ENCODE measurements at regions not wholly inside any gene's neighbourhood (a gene's known extent, or its start where the extent isn't known, plus 50 kb on each side); places are given as distances from the start of the nearest gene placed in this dataset.
"Not testable (repeated sequence)": the region's sequence is repeated elsewhere in the genome, so short reads cannot be mapped to it uniquely, and the experiment has no call there.

- no peak for DNase-seq
Observed at GRCh38 chr2:187198136-187198535, 249.9 kb downstream of the CALCRL start.

- DNase-seq: no peak
Observed at GRCh38 chr2:187194049-187194448, 254.0 kb downstream of the CALCRL start.

- DNase-seq: peak; percentile 48
Observed at GRCh38 chr2:187188783-187189631, 259.0 kb downstream of the CALCRL start.

GRCh38 chr2:187187519-187187918 lies 260.5 kb downstream of the CALCRL start:
- no peak for DNase-seq

DNA sequence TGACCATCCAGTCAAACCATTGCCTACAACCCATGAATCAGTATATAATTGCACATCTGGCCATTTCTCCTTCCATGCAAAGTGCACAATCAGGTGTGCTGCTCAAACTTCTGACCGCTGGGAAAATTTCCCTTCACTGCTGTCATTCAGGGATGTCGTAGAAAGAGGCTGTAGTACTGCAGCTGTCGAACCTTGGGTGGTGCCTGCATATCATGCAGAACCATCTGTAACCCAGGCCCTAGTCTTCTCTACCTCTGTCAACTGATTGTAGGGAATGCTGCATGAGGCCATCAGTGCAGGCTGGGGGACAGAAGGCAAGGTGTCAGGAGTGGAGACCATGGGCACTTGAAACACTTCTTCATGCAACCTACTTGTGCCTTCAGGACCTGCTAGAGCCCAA lies 267.5 kb downstream of the CALCRL start:
- DNase-seq: no peak

- DNase-seq: not testable (repeated sequence)
Observed at GRCh38 chr2:187178876-187179275, 269.2 kb downstream of the CALCRL start.

DNA sequence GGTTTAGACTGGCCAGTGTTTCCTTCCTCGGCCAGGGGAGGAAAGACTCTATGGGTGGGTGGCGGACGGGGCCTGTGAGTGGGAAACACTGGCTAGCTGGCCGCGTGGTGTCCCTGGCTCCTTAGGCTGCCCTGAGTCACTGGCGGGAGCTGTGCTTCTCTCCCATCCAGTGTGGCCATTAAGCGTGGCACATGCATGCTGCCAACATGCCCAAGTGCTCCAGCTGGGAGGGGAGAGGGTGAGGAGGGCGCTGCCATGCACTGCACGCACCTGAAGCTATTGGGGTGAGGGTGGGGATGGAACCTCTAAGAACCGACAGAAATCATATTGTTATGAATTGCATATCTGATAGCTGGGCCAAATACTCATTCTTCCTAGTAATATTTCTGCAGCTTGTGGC lies 270.8 kb downstream of the CALCRL start:
- no peak for DNase-seq

- no peak for DNase-seq
Observed at GRCh38 chr2:187174582-187174981, 273.5 kb downstream of the CALCRL start.

GRCh38 chr2:187171318-187171717 lies 276.7 kb downstream of the CALCRL start:
- DNase-seq: no peak

DNA sequence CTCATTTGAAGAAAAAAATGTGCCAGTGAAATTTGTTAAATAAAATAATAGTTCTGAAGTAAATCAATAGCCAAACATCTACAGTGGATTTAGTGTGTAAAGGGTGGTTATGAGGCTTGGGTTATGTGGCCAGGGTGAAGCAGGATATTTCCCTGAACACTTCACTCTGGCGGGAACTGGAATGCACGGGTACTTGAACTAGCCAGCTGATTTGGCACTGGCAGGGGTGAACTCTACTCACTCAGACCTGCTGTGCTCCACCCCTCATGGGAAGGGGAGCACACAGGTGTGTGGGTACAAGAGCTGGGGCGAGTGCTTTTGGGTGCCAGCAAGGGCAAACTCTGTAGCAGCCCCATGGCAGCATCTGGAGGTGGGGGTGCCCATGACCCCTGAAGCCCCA lies 278.2 kb downstream of the CALCRL start:
- no peak for DNase-seq

DNA sequence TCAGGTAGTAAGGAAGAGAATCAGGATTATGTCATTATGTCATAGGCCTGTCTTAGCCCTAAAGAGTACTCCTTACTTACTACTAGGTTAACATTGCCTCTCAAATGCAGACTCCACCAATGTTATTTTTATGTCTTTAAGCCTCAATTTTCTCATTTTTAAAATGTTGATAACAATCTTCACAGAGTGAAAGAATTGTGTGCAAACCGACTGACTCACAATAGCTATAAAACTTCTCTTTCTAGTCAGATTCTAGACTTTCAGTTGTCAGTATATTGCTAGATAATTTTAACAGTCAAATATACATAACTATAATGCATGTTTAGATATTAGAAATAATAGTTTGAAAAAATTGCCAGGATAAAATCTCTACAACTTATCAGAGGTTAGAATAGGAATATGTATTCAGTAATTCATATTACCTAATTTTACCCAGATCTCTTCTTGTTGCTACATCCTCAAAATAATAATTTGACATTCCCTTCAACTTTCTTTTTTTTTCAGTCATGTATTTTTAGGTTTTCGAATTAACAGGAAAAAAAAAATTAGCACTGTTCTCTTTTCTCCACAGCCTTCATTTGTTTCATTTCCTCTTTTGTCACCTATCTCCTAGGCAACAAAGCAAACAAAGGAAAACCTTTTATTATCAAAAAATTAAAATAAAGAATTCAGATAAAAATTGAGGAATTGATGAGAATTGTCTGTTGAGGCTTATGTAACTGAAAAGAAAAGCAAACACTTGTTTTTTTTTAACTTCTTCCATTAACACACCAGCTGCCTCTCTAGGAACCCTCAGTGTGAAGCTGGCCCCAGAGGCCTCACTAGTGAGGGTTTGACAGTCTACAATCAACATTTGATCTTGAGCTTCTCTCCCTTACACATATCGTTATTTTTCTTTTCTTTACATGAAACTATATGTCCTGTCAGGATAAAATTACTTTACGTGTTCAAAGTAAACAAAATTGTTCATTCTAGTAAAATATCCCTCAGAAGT lies 279.0 kb downstream of the CALCRL start:
- DNase-seq: no peak

DNA sequence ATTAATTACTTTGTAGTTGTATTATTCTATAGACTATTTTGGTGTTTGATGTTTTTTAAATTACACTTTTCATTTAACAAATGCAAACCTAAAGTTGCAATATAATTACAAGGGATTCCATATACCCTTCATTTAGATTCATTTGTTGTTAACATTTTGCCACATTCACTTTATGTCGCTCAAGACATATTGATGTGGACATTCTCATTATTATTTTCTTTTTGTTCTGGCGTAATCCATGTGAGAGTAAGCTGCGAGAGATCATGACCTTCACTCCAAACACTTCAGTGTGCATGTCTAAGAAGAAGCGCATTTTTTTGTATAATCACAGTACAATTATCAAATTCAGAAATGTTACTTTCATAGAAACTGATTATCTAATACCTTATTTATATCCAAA lies 280.6 kb downstream of the CALCRL start:
- DNase-seq: no peak

- DNase-seq: no peak
Observed at GRCh38 chr2:187165936-187166610, 282.0 kb downstream of the CALCRL start.

DNA sequence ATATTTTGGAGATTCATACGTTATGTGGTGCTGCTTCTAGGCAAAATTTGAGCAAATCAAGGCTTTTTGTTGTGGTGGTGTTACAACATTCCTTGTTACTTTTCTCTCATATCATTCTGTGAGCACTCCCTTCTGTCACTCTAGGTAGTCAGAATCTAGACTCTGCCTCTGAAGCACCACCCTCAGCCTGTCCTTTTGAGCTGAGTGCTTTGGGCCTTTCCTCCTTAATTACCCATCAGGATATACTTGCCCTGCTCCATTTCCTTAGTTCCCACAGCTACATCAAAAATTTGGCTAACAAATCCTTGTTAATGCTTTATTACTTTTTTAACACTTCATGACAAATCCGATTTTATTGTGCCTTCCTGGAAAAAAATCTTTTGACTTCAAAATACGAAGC lies 289.6 kb downstream of the CALCRL start:
- no peak for DNase-seq

GRCh38 chr2:187157046-187157445 lies 291.0 kb downstream of the CALCRL start:
- no peak for DNase-seq

DNA sequence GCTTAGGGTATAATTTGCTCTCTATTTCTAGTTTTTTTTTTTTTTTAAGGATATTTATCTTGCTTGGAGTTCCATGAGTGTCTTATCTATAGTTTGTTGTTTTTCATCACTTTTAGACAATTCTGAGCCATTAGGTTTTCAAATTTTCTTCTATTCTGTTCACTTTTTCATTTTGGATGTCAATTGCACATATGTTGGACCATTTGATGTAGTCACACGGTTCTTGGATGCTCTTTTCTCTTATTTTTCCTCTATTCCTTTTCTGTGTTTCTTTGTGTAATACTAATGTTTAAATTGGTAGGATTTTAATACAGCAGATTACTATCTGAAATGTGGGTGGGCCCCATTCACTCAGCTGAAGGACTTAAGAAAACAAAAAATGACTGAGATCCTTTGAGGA lies 292.6 kb downstream of the CALCRL start:
- DNase-seq: no peak

DNA sequence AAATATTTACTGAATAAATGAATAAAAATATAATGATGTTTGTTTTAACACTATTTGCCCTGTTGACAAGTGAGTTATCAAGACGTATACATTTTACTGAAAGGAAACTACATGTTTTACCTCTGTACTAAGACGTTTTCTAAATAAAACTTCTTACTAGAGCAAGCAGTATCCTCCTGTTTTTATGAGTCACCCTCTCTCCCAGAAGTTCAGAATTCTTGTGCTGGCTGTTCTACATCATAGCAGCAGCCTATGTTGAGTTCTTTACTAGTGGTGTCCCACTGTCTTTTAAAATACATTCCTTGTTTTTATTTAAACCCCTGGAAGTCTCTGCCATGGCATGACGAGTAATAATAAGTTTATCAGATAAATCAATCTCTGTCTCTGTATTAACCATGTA lies 297.4 kb downstream of the CALCRL start:
- no peak for DNase-seq

DNA sequence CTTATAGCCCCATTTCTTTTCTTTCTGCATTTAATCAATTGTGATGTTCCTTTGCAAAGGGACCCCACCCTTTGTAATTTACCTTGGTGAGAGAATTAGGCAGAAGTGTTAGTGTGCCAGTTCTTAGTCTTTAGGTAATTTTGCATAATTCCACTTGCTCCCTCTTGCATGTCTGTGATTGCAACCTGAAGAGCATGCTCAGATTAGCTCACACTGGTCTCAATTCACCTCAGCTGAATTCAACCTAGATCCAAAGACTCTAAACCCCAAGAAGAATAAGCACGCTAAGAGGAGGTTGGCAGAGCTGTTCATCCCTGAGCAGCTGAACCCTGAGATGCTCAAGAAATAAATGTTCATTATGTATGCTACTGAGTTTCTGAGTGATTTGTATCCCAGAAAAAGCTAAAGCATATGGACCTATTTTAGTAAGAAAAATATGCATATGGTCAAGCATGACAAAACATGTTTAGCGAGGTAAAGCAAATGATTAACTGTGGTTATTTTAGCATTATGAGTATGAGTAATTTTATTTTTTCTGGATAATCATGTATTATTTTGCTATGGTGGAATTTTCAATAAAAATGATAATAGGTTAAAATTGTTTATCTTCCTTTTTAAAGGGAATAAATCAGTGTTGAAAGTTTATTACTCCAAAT lies 299.2 kb upstream of the ZSWIM2 start:
- DNase-seq: no peak

- DNase-seq: no peak
Observed at GRCh38 chr2:187143537-187143936, 294.6 kb upstream of the ZSWIM2 start.

GRCh38 chr2:187139469-187139868 lies 290.5 kb upstream of the ZSWIM2 start:
- DNase-seq: no peak

DNA sequence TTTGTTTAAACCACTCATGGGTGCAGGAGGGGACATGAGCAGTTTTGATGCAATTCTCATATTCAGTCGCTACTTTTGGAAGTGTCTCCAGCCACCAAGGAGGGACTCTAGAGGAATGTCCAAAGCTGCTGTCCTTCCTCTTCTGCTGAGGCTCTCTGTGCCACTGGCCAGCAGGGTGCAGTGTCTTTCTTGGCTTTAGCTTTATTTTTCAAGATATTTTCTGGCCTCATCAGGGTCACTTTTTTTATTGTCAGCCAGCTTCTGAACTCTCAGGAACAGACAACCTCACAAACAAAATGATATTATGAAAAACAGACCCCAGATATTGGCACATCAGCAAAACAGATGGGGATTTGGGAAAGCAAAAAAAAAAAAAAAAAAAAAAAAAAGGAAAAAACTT lies 289.3 kb upstream of the ZSWIM2 start:
- no peak for DNase-seq

DNA sequence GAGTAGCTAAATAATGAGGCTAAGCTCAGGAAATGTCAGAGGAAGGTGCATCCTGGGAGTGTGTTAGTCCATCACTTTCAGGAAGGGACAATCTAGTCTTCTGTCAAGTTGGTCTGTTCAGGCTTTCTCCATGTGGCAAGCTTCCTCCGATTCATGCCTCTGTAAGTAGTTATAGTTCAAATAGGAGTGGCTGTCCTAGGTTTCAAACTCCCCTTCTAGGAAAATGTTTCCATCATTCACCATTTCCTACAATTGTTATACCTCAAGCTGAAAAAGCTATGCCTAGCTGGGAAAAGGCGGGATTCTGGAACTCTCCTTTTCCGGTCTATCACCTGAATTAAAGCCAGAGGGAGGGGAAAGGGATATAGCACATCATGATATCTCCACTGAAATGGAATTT lies 287.7 kb upstream of the ZSWIM2 start:
- DNase-seq: no peak

DNA sequence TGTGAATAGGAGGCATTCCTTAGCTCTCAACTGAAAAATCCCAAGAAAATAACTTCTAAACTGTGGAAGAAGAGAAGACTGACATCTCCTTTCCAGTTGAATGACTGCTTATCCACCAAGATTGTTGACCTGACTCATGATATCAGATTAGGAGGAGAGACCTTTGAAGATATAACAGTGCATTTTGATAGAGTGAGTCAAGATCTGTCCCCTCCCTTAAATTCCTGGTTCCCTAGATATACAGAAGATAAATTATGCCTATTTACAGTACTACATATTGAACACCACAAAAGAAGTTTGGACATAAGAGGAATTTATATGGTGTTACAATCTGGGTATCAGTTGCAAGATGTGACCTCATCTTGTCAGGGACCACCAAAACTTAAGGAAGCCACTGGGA lies 285.3 kb upstream of the ZSWIM2 start:
- DNase-seq: no peak

All from NCI-H187 treated with DMSO at 0.1 percent for 48 hours (cell line).